ENCODE measurements at regions not wholly inside any gene's neighbourhood (a gene's known extent, or its start where the extent isn't known, plus 50 kb on each side); places are given as distances from the start of the nearest gene placed in this dataset.
"Not testable (repeated sequence)": the region's sequence is repeated elsewhere in the genome, so short reads cannot be mapped to it uniquely, and the experiment has no call there.

DNA sequence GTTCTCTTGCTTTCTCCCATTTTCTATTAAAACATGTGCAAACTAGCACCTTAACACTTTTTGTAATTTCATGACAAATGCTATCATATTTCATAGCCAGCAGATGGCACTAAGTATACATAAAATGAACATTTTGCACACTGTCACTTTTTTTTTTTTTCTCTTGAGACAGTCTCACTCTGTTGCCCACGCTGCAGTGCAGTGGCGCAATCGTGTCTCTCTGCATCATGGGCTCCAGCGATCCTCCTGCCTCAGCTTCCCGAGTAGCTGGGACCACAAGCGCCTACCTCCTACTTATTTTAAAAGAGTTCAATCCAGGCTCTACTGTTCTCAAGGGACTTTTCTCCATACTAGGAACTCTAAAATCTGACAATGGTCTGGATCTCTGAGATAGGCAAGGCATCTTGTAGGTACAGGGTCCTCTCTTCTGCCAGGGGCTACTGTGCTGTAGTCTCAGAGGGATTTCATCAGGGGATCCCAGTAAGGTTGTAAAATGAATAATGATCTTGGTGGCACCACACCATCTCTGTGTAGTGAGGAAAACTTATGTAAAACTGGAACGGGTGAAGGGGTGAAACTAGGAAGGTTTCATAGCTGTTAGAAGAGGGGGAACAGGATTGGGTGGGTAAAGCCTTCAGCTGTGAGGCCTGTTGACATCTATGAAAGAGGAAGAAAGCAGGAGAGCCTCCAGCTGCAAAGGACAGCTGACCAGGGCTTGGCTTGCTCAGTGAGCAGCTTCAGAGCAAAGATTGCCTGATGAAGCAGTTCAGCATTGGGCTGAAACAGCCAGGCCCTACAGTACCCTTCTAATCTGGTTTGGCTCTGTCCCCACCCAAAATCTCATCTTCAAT, 196.9 kb downstream of the AVL9 start:
- H3K36me3 ChIP-seq (ENCODE audit: insufficient read depth); H4K20me1 ChIP-seq (ENCODE audit: insufficient read depth); H3K79me2 ChIP-seq (ENCODE audit: insufficient read depth, low read depth); H3K27me3 ChIP-seq (ENCODE audit: insufficient read depth, low read depth); H3K9ac ChIP-seq; H3K4me3 ChIP-seq (IDR thresholded peaks at IDR 0.05; ENCODE audit: insufficient read depth, low read depth, low read length): not testable (repeated sequence)
- peak overlapping the region; percentile 44 for H3K27ac ChIP-seq
- TF ChIP-seq, protein P1, sequence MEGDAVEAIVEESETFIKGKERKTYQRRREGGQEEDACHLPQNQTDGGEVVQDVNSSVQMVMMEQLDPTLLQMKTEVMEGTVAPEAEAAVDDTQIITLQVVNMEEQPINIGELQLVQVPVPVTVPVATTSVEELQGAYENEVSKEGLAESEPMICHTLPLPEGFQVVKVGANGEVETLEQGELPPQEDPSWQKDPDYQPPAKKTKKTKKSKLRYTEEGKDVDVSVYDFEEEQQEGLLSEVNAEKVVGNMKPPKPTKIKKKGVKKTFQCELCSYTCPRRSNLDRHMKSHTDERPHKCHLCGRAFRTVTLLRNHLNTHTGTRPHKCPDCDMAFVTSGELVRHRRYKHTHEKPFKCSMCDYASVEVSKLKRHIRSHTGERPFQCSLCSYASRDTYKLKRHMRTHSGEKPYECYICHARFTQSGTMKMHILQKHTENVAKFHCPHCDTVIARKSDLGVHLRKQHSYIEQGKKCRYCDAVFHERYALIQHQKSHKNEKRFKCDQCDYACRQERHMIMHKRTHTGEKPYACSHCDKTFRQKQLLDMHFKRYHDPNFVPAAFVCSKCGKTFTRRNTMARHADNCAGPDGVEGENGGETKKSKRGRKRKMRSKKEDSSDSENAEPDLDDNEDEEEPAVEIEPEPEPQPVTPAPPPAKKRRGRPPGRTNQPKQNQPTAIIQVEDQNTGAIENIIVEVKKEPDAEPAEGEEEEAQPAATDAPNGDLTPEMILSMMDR (conservative IDR thresholded peaks at IDR 0.05; ENCODE audit: low read depth, low read length) = peak; percentile 52
- H2AFZ ChIP-seq (ENCODE audit: low read depth) = peak overlapping the region; percentile 60; the same call in 1 of the 2 replicates
- H3K4me1 ChIP-seq (ENCODE audit: low read depth, poor library complexity, severe bottlenecking) = peaks cover 14% of the 10 kb centered on the region
- peak overlapping the region; percentile 63 for H3K4me2 ChIP-seq

DNA sequence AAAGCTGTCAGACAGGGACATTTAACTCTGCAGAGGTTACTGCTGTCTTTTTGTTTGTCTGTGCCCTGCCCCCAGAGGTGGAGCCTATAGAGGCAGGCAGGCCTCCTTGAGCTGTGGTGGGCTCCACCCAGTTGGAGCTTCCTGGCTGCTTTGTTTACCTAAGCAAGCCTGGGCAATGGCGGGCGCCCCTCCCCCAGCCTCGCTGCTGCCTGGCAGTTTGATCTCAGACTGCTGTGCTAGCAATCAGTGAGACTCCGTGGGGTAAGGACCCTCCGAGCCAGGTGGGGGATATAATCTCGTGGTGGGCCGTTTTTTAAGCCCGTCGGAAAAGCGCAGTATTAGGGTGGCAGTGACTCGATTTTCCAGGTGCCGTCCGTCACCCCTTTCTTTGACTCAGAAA, 192.8 kb downstream of the AVL9 start:
- not testable (repeated sequence) for H3K27me3 ChIP-seq (ENCODE audit: insufficient read depth, low read depth); H3K4me2 ChIP-seq; H3K36me3 ChIP-seq (ENCODE audit: insufficient read depth); H3K27ac ChIP-seq; H3K9ac ChIP-seq; H4K20me1 ChIP-seq (ENCODE audit: insufficient read depth); H2AFZ ChIP-seq (ENCODE audit: low read depth); H3K79me2 ChIP-seq (ENCODE audit: insufficient read depth, low read depth); H3K4me3 ChIP-seq (IDR thresholded peaks at IDR 0.05; ENCODE audit: insufficient read depth, low read depth, low read length)
- H3K4me1 ChIP-seq (ENCODE audit: low read depth, poor library complexity, severe bottlenecking) = peaks cover 11% of the 10 kb centered on the region

DNA sequence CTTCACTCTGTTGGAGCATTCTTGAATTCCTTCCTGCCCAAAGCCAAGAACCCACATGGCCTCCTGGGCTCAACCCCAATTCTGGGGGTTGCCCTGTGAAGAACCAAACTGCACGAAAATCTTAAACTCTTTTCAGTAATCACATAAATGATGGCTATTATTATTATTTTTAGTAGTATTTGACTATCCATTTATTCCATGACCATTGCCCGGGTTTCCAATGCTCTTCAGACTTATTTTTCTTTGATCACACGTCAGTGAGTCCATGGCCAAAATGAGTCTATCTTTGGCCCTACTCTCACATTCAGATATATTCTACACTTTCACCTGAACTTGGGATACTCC, 185.9 kb downstream of the AVL9 start:
- Histone ChIP-seq H2AFZ (ENCODE audit: low read depth) (no peak overlapping the region), H3K27ac (no peak overlapping the region), H3K4me2 (no peak overlapping the region), H3K36me3 (ENCODE audit: insufficient read depth) (no peaks in the 10 kb centered on the region), H3K4me1 (ENCODE audit: low read depth, poor library complexity, severe bottlenecking) (no peaks in the 10 kb centered on the region), H4K20me1 (ENCODE audit: insufficient read depth) (no peaks in the 10 kb centered on the region), H3K4me3 (IDR thresholded peaks at IDR 0.05; ENCODE audit: insufficient read depth, low read depth, low read length) (no peak overlapping the region), H3K9ac (no peak overlapping the region), H3K27me3 (ENCODE audit: insufficient read depth, low read depth) (no peaks in the 10 kb centered on the region), H3K79me2 (ENCODE audit: insufficient read depth, low read depth) (no peaks in the 10 kb centered on the region)
- TF ChIP-seq, protein P1 (conservative IDR thresholded peaks at IDR 0.05; ENCODE audit: low read depth, low read length) = no peak

DNA sequence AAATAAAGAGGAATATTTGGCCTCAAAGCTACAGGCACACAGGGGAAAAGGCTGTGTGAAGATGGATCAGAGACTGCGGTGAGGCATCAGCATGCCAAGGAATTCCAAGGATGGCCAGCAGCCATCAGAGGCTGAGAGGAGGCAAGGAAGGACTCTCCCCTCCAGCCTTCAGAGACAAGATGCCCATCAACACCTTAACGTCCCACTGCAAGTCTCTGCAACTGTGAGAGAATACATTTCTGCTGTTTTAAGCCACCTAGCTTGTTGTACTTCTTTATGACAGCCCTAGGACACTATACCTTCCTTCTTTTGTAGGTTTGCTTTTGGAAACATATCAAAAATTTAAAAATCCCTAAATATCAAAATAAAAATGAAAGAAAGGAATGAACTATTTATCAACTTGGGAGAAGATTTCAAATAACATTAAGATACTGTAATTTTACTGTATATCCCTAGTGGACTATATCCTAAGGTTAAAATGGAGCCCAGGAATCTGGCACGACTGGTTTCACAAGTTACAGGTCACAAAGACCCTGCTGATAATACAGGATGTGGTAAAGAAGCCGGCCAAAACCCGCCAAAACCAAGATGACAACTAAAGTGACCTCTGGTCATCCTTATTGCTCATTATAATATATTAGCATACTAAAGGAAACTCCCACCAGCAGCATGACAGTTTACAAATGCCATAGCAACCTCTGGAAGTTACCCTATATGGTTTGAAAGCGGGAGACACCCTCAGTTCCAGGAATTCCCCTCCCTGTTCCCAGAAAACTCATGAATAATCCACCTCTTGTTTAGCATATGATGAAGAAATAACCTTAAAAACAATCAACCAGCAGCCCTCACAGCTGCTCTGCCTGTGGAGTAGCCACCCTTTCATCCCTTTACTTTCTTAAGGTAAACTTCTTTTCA, 185.2 kb downstream of the AVL9 start:
- no peak overlapping the region for H3K4me2 ChIP-seq
- H2AFZ ChIP-seq (ENCODE audit: low read depth) = no peak overlapping the region

More for the DNA sequence above, 185.2 kb downstream of the AVL9 start:
- TF ChIP-seq, protein P1 (conservative IDR thresholded peaks at IDR 0.05; ENCODE audit: low read depth, low read length) = no peak
- no peaks in the 10 kb centered on the region for H3K27me3 ChIP-seq (ENCODE audit: insufficient read depth, low read depth)
- no peaks in the 10 kb centered on the region for H3K36me3 ChIP-seq (ENCODE audit: insufficient read depth)
- no peaks in the 10 kb centered on the region for H3K79me2 ChIP-seq (ENCODE audit: insufficient read depth, low read depth)
- H3K4me1 ChIP-seq (ENCODE audit: low read depth, poor library complexity, severe bottlenecking) = no peaks in the 10 kb centered on the region
- no peak overlapping the region for H3K27ac ChIP-seq
- no peak overlapping the region for H3K9ac ChIP-seq
- H3K4me3 ChIP-seq (IDR thresholded peaks at IDR 0.05; ENCODE audit: insufficient read depth, low read depth, low read length) = no peak overlapping the region
- H4K20me1 ChIP-seq (ENCODE audit: insufficient read depth) = no peaks in the 10 kb centered on the region

All from KMS-11 (cell line).